ENCODE measurements at regions not wholly inside any gene's neighbourhood (a gene's known extent, or its start where the extent isn't known, plus 50 kb on each side); places are given as distances from the start of the nearest gene placed in this dataset.

DNA sequence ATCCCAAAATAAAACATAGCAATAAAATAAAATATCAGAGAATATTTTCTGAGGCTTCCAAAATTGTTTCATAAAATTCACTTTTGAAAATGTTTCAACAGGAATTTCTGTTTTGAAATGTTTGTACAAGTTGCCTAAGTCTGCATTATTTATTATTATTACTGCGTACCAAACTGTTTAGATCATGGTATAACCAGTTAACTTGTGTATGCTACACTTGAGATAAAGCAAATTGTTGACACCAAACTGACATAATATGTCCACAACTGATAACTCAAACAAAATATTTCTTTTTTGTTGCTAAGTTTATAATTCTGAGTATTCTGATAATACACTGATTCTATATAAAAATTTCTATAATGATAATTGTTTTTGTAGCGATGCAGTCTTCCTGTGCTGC is 531.8 kb upstream of the EYS start (continued):
- TF ChIP-seq, protein P1, sequence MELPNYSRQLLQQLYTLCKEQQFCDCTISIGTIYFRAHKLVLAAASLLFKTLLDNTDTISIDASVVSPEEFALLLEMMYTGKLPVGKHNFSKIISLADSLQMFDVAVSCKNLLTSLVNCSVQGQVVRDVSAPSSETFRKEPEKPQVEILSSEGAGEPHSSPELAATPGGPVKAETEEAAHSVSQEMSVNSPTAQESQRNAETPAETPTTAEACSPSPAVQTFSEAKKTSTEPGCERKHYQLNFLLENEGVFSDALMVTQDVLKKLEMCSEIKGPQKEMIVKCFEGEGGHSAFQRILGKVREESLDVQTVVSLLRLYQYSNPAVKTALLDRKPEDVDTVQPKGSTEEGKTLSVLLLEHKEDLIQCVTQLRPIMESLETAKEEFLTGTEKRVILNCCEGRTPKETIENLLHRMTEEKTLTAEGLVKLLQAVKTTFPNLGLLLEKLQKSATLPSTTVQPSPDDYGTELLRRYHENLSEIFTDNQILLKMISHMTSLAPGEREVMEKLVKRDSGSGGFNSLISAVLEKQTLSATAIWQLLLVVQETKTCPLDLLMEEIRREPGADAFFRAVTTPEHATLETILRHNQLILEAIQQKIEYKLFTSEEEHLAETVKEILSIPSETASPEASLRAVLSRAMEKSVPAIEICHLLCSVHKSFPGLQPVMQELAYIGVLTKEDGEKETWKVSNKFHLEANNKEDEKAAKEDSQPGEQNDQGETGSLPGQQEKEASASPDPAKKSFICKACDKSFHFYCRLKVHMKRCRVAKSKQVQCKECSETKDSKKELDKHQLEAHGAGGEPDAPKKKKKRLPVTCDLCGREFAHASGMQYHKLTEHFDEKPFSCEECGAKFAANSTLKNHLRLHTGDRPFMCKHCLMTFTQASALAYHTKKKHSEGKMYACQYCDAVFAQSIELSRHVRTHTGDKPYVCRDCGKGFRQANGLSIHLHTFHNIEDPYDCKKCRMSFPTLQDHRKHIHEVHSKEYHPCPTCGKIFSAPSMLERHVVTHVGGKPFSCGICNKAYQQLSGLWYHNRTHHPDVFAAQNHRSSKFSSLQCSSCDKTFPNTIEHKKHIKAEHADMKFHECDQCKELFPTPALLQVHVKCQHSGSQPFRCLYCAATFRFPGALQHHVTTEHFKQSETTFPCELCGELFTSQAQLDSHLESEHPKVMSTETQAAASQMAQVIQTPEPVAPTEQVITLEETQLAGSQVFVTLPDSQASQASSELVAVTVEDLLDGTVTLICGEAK (IDR thresholded peaks at IDR 0.05) = no peak
- TF ChIP-seq, protein P1 (CRISPR knock-in tag; IDR thresholded peaks at IDR 0.05) = no peak
- no peak for TF ChIP-seq GATAD2B (IDR thresholded peaks at IDR 0.05; ENCODE audit: borderline replicate concordance)
- no peak for TF ChIP-seq TBL1XR1 (IDR thresholded peaks at IDR 0.05; ENCODE audit: low read length in 2 of 2)
- no peak for TF ChIP-seq HNRNPH1 (optimal IDR thresholded peaks at IDR 0.05; ENCODE audit: low read depth, low read length)

Measured in K562 (cell line).